Left forelimb (tissue), 1 donor: ENCODE measurements at regions not wholly inside any gene's neighbourhood (a gene's known extent, or its start where the extent isn't known, plus 50 kb on each side); places are given as distances from the start of the nearest gene placed in this dataset.
A peak's percentile ranks its signal among the peaks of the same experiment; 100 is the strongest.

ENCODE experiments used
- DNase-seq: peaks from one replicate; pipeline ENCODE4 v3.0.0-alpha.2; 2018; ENCODE audit warnings: low spot score

- peak; percentile 87 for DNase-seq
These were observed 324.2 kb downstream of the HLX start for GRCh38 chr1:221203224-221204054.

DNA sequence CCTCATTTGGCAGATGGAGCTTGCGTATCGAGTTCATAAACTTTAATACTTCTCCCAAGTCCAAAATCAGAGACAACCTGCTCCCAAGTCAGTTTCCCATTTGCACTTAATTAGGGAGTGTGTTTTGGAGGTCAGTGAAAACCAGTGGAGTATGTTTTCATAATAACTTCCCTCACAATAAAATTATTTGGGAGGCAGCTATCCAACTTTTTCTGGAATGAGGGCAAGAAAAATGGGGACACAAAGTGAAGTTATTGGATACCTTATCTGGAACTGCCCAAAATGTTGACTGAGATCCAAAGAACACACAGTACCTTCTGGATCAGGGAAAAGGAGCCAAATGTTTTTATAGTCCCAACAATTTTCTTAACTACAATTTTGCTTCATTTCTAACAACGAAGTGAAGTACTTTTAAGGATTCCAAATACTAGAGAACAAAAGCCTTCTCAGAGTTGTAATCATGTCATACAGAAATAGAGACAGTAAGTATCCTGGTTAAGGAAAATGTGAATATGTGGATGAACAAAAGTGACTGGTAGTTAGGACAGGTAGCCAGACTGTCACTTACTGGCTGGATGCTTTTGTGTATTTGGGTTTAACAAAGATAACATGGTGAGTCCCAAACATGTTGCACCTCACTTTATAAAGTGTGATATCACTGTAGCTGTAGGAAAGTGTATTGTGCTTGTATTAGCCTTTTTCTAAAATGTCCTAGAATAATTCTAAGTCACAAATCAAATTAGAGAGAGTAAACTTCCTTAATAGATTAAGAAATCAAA, 325.0 kb downstream of the HLX start:
- no peak for DNase-seq

- no peak for DNase-seq
These were observed 326.8 kb downstream of the HLX start for GRCh38 chr1:221206076-221206475.

- no peak for DNase-seq
These were observed 333.7 kb downstream of the HLX start for GRCh38 chr1:221212926-221213325.

GRCh38 chr1:221217029-221217428, 337.8 kb downstream of the HLX start:
- DNase-seq, result no peak

GRCh38 chr1:221223281-221223680, 344.0 kb downstream of the HLX start:
- DNase-seq, result no peak

DNA sequence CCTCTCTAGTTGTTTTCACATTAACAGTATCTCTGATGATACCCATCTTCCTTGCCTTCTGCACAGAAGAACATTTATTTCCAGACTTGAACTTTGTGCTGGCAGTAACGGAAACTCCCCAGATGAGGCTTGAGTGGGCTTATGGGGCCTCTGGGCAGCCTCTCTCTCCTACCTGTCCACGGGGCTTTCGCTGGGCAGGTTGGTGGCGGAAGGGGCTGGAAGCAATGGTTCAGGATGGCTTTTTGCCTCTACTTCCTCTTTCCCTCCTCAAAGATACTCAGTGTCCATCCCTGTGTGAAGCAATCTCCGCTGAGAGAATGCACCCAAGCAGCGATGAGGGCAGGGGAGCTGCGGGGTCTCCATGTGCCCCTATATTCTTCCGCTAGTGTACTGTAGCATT, 348.2 kb downstream of the HLX start:
- no peak for DNase-seq

- no peak for DNase-seq
These were observed 348.7 kb downstream of the HLX start for GRCh38 chr1:221227872-221228337.

GRCh38 chr1:221228594-221228993, 349.4 kb downstream of the HLX start:
- DNase-seq, result no peak

DNA sequence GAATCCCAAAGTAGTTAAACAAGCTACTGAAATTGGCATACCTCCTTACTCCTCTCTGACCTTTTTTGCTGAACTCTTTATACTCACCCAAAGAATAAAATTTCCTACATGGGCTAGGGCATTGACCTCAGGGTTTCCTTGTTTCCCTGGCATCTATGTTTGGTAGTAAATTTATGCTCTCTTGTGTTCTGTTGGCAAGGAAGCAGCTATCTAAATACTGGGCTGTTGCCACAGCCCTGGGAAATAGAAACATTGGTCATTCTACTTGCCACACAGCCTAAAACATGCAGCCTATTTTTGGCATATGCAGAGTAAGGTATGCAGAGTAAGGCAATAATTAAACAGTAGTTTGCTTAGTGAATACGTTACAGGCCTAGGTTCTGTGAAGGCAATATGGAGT, 351.4 kb downstream of the HLX start:
- no peak for DNase-seq

DNA sequence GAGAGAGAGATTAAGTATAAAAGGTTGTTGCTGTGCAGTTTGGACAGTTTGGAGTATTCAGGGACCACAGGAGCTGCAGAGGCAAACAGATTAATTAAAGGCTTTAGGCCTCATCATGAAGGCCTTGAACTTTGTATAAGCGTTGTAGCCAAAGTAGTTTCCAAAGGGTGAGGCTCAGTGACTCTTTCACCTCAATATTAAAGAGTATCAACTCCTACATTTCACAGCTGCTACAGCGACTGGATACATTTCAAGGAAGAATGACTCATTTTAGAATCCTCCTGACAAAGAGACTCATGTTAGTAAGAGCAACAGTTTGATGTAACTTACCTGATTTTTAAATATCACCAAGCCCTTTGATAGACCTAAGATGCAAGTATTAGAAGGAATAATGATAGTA, 355.5 kb downstream of the HLX start:
- no peak for DNase-seq

GRCh38 chr1:221237587-221237986, 358.3 kb downstream of the HLX start:
- no peak for DNase-seq

- DNase-seq, result no peak
These were observed 359.9 kb downstream of the HLX start for GRCh38 chr1:221239181-221239580.

DNA sequence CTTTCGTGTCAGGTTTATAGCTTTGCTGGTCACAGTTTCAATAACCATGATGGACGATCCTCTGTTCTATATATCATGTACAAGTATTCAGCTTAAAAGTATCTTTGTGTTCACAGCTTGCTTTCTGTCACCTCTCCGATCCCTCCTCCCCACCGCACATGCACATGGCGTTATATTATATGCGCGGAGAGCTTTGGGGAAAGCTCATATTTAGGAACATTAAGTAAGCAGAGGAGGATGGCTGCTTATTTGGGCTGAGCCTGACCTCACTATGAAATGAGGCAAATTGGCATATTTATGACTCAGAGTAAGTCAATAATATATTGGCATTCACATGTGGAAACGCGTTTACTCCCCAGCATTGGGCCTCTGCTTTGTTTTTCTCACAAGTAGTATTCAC, 360.5 kb downstream of the HLX start:
- DNase-seq, result no peak

GRCh38 chr1:221240690-221241089, 361.4 kb downstream of the HLX start:
- no peak for DNase-seq

- DNase-seq, result no peak
These were observed 361.9 kb downstream of the HLX start for GRCh38 chr1:221241157-221241556.

- no peak for DNase-seq
These were observed 362.3 kb downstream of the HLX start for GRCh38 chr1:221241592-221241991.

DNA sequence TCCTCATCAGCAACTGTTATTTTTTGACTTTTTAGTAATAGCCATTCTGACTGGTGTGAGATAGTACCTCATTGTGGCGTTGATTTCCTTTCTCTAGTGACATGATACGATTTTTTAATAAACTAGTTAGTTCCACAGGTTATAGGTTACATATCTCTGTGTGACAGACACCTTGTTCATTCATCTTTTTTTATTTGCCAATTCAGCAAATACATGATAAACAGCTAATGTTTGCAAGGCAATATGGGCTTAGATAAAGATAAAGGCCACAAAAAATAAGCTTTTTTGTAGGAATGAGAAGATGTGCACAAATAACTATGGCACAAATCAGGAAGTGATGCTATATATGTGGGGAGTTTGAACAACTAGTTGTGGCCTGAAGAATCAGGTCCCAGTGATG, 366.8 kb downstream of the HLX start:
- no peak for DNase-seq

- no peak for DNase-seq
These were observed 367.6 kb downstream of the HLX start for GRCh38 chr1:221246628-221247415.

- DNase-seq, result no peak
These were observed 372.3 kb downstream of the HLX start for GRCh38 chr1:221251580-221251979.

- DNase-seq, result no peak
These were observed 375.6 kb downstream of the HLX start for GRCh38 chr1:221254813-221255212.

GRCh38 chr1:221256773-221257172, 377.5 kb downstream of the HLX start:
- DNase-seq, result no peak
